GM21619 (cell line): ENCODE measurements at regions not wholly inside any gene's neighbourhood (a gene's known extent, or its start where the extent isn't known, plus 50 kb on each side); places are given as distances from the start of the nearest gene placed in this dataset.
"Not testable (repeated sequence)": the region's sequence is repeated elsewhere in the genome, so short reads cannot be mapped to it uniquely, and the experiment has no call there.

Experiments used
- ATAC-seq: cut with Tn5 transposase; IDR thresholded peaks from one replicate; pipeline ENCODE4 v1.9.1; 2021; ENCODE audit not compliant: unreplicated experiment

- no peak for ATAC-seq
Observed at GRCh38 chr2:2902547-2903281, 474.9 kb downstream of the EIPR1 start.

- peak; percentile 86 for ATAC-seq
Observed at GRCh38 chr2:2901384-2902345, 476.0 kb downstream of the EIPR1 start.

GRCh38 chr2:2899826-2900225, 477.8 kb downstream of the EIPR1 start:
- ATAC-seq, result no peak

GRCh38 chr2:2898744-2899143, 478.9 kb downstream of the EIPR1 start:
- ATAC-seq, result no peak

GRCh38 chr2:2896643-2897042, 481.0 kb downstream of the EIPR1 start:
- no peak for ATAC-seq

GRCh38 chr2:2896011-2896410, 481.6 kb downstream of the EIPR1 start:
- ATAC-seq, result no peak

GRCh38 chr2:2894011-2894410, 483.6 kb downstream of the EIPR1 start:
- ATAC-seq, result not testable (repeated sequence)

- no peak for ATAC-seq
Observed at GRCh38 chr2:2892892-2893291, 484.7 kb downstream of the EIPR1 start.

- ATAC-seq, result no peak
Observed at GRCh38 chr2:2892378-2892777, 485.2 kb downstream of the EIPR1 start.

GRCh38 chr2:2890901-2891300, 486.7 kb downstream of the EIPR1 start:
- no peak for ATAC-seq

- no peak for ATAC-seq
Observed at GRCh38 chr2:2890246-2890645, 487.4 kb downstream of the EIPR1 start.

- ATAC-seq, result no peak
Observed at GRCh38 chr2:2889646-2890045, 488.0 kb downstream of the EIPR1 start.

GRCh38 chr2:2889141-2889540, 488.5 kb downstream of the EIPR1 start:
- no peak for ATAC-seq

GRCh38 chr2:2887772-2888387, 489.7 kb downstream of the EIPR1 start:
- ATAC-seq, result no peak

GRCh38 chr2:2886922-2887321, 490.7 kb downstream of the EIPR1 start:
- ATAC-seq, result no peak

GRCh38 chr2:2881499-2881898, 496.1 kb downstream of the EIPR1 start:
- ATAC-seq, result no peak

- ATAC-seq, result no peak
Observed at GRCh38 chr2:2880938-2881337, 496.7 kb downstream of the EIPR1 start.

GRCh38 chr2:2879781-2880180, 497.8 kb downstream of the EIPR1 start:
- peak; percentile 99 for ATAC-seq

- no peak for ATAC-seq
Observed at GRCh38 chr2:2879071-2879470, 498.5 kb downstream of the EIPR1 start.

GRCh38 chr2:2877427-2877826, 500.2 kb downstream of the EIPR1 start:
- no peak for ATAC-seq

- no peak for ATAC-seq
Observed at GRCh38 chr2:2876331-2877221, 501.0 kb downstream of the EIPR1 start.
